ENCODE measurements at regions not wholly inside any gene's neighbourhood (a gene's known extent, or its start where the extent isn't known, plus 50 kb on each side); places are given as distances from the start of the nearest gene placed in this dataset.

GRCh38 chr2:57892920-57893319 lies 153.7 kb upstream of the VRK2 start:
- Histone ChIP-seq H3K27me3 (ENCODE audit: control insufficient read depth, insufficient read depth, low read length) (no peaks in the 10 kb centered on the region), H3K4me3 (ENCODE audit: low read depth, low read length) (no peak overlapping the region), H3K4me1 (ENCODE audit: control insufficient read depth, insufficient read depth, low read length) (no peaks in the 10 kb centered on the region), H3K27ac (ENCODE audit: low read depth, low read length) (no peak overlapping the region), H3K9me3 (ENCODE audit: control insufficient read depth, insufficient read depth, low read length) (no peaks in the 10 kb centered on the region), H3K36me3 (ENCODE audit: control insufficient read depth, insufficient read depth, low read length) (no peaks in the 10 kb centered on the region)
- no CpG with 5 or more reads among the region's 3 CpGs for WGBS (ENCODE audit: insufficient coverage)
- DNase-seq (ENCODE audit: low read depth in 4 of 6, low spot score in 6 of 6) = no peak

- no peaks in the 10 kb centered on the region for H3K4me1 ChIP-seq (ENCODE audit: control insufficient read depth, insufficient read depth, low read length)
- no peak overlapping the region for H3K27ac ChIP-seq (ENCODE audit: low read depth, low read length)
- WGBS (ENCODE audit: insufficient coverage) = no CpG with 5 or more reads among the region's 6 CpGs
- DNase-seq (ENCODE audit: low read depth in 4 of 6, low spot score in 6 of 6) = peak in 1 of 6 donors; percentile 38
- H3K27me3 ChIP-seq (ENCODE audit: control insufficient read depth, insufficient read depth, low read length) = no peaks in the 10 kb centered on the region
- no peaks in the 10 kb centered on the region for H3K36me3 ChIP-seq (ENCODE audit: control insufficient read depth, insufficient read depth, low read length)
- no peak overlapping the region for H3K4me3 ChIP-seq (ENCODE audit: low read depth, low read length)
- no peaks in the 10 kb centered on the region for H3K9me3 ChIP-seq (ENCODE audit: control insufficient read depth, insufficient read depth, low read length)
Observed at GRCh38 chr2:57893347-57893746, 153.3 kb upstream of the VRK2 start.

GRCh38 chr2:57893786-57894185 lies 152.8 kb upstream of the VRK2 start:
- Histone ChIP-seq H3K27me3 (ENCODE audit: control insufficient read depth, insufficient read depth, low read length) (no peaks in the 10 kb centered on the region), H3K27ac (ENCODE audit: low read depth, low read length) (no peak overlapping the region), H3K4me3 (ENCODE audit: low read depth, low read length) (no peak overlapping the region), H3K4me1 (ENCODE audit: control insufficient read depth, insufficient read depth, low read length) (no peaks in the 10 kb centered on the region), H3K9me3 (ENCODE audit: control insufficient read depth, insufficient read depth, low read length) (no peaks in the 10 kb centered on the region), H3K36me3 (ENCODE audit: control insufficient read depth, insufficient read depth, low read length) (no peaks in the 10 kb centered on the region)
- DNase-seq (ENCODE audit: low read depth in 4 of 6, low spot score in 6 of 6) = no peak
- WGBS (ENCODE audit: insufficient coverage) = no CpG with 5 or more reads among the region's 1 CpG

- no peak overlapping the region for H3K4me3 ChIP-seq (ENCODE audit: low read depth, low read length)
- H3K27ac ChIP-seq (ENCODE audit: low read depth, low read length) = no peak overlapping the region
- no peaks in the 10 kb centered on the region for H3K9me3 ChIP-seq (ENCODE audit: control insufficient read depth, insufficient read depth, low read length)
- no peaks in the 10 kb centered on the region for H3K36me3 ChIP-seq (ENCODE audit: control insufficient read depth, insufficient read depth, low read length)
- no peak for DNase-seq (ENCODE audit: low read depth in 4 of 6, low spot score in 6 of 6)
- WGBS (ENCODE audit: insufficient coverage) = no CpG with 5 or more reads among the region's 2 CpGs
- H3K27me3 ChIP-seq (ENCODE audit: control insufficient read depth, insufficient read depth, low read length) = no peaks in the 10 kb centered on the region
- H3K4me1 ChIP-seq (ENCODE audit: control insufficient read depth, insufficient read depth, low read length) = no peaks in the 10 kb centered on the region
Observed at GRCh38 chr2:57894381-57894780, 152.2 kb upstream of the VRK2 start.

GRCh38 chr2:57897920-57898319 lies 148.7 kb upstream of the VRK2 start:
- H3K36me3 ChIP-seq (ENCODE audit: control insufficient read depth, insufficient read depth, low read length) = no peaks in the 10 kb centered on the region
- WGBS (ENCODE audit: insufficient coverage) = no CpG with 5 or more reads among the region's 1 CpG
- H3K27ac ChIP-seq (ENCODE audit: low read depth, low read length) = no peak overlapping the region
- no peak overlapping the region for H3K4me3 ChIP-seq (ENCODE audit: low read depth, low read length)
- DNase-seq (ENCODE audit: low read depth in 4 of 6, low spot score in 6 of 6) = no peak
- H3K27me3 ChIP-seq (ENCODE audit: control insufficient read depth, insufficient read depth, low read length) = no peaks in the 10 kb centered on the region
- no peaks in the 10 kb centered on the region for H3K4me1 ChIP-seq (ENCODE audit: control insufficient read depth, insufficient read depth, low read length)
- no peaks in the 10 kb centered on the region for H3K9me3 ChIP-seq (ENCODE audit: control insufficient read depth, insufficient read depth, low read length)

- Histone ChIP-seq H3K27ac (ENCODE audit: low read depth, low read length) (no peak overlapping the region), H3K9me3 (ENCODE audit: control insufficient read depth, insufficient read depth, low read length) (no peaks in the 10 kb centered on the region), H3K36me3 (ENCODE audit: control insufficient read depth, insufficient read depth, low read length) (no peaks in the 10 kb centered on the region), H3K4me3 (ENCODE audit: low read depth, low read length) (no peak overlapping the region), H3K27me3 (ENCODE audit: control insufficient read depth, insufficient read depth, low read length) (no peaks in the 10 kb centered on the region), H3K4me1 (ENCODE audit: control insufficient read depth, insufficient read depth, low read length) (no peaks in the 10 kb centered on the region)
- WGBS (ENCODE audit: insufficient coverage) = no CpG with 5 or more reads among the region's 1 CpG
- DNase-seq (ENCODE audit: low read depth in 4 of 6, low spot score in 6 of 6) = no peak
Observed at GRCh38 chr2:57899898-57900297, 146.7 kb upstream of the VRK2 start.

GRCh38 chr2:57902578-57902977 lies 144.0 kb upstream of the VRK2 start:
- H3K4me1 ChIP-seq (ENCODE audit: control insufficient read depth, insufficient read depth, low read length) = no peaks in the 10 kb centered on the region
- no peak for DNase-seq (ENCODE audit: low read depth in 4 of 6, low spot score in 6 of 6)
- H3K36me3 ChIP-seq (ENCODE audit: control insufficient read depth, insufficient read depth, low read length) = no peaks in the 10 kb centered on the region
- no peaks in the 10 kb centered on the region for H3K27me3 ChIP-seq (ENCODE audit: control insufficient read depth, insufficient read depth, low read length)
- no peaks in the 10 kb centered on the region for H3K9me3 ChIP-seq (ENCODE audit: control insufficient read depth, insufficient read depth, low read length)
- no peak overlapping the region for H3K27ac ChIP-seq (ENCODE audit: low read depth, low read length)
- WGBS (ENCODE audit: insufficient coverage) = no CpG with 5 or more reads among the region's 6 CpGs
- no peak overlapping the region for H3K4me3 ChIP-seq (ENCODE audit: low read depth, low read length)

GRCh38 chr2:57906152-57906732 lies 140.4 kb upstream of the VRK2 start:
- H3K4me1 ChIP-seq (ENCODE audit: control insufficient read depth, insufficient read depth, low read length) = no peaks in the 10 kb centered on the region
- DNase-seq (ENCODE audit: low read depth in 4 of 6, low spot score in 6 of 6) = peak in 4 of 6 donors; percentile 29 to 90 (median 60)
- WGBS (ENCODE audit: insufficient coverage) = no CpG with 5 or more reads among the region's 5 CpGs
- no peaks in the 10 kb centered on the region for H3K36me3 ChIP-seq (ENCODE audit: control insufficient read depth, insufficient read depth, low read length)
- H3K27ac ChIP-seq (ENCODE audit: low read depth, low read length) = no peak overlapping the region
- no peaks in the 10 kb centered on the region for H3K27me3 ChIP-seq (ENCODE audit: control insufficient read depth, insufficient read depth, low read length)
- H3K4me3 ChIP-seq (ENCODE audit: low read depth, low read length) = no peak overlapping the region
- H3K9me3 ChIP-seq (ENCODE audit: control insufficient read depth, insufficient read depth, low read length) = no peaks in the 10 kb centered on the region

- Histone ChIP-seq H3K9me3 (ENCODE audit: control insufficient read depth, insufficient read depth, low read length) (no peaks in the 10 kb centered on the region), H3K27me3 (ENCODE audit: control insufficient read depth, insufficient read depth, low read length) (no peaks in the 10 kb centered on the region), H3K27ac (ENCODE audit: low read depth, low read length) (no peak overlapping the region), H3K36me3 (ENCODE audit: control insufficient read depth, insufficient read depth, low read length) (no peaks in the 10 kb centered on the region), H3K4me1 (ENCODE audit: control insufficient read depth, insufficient read depth, low read length) (no peaks in the 10 kb centered on the region), H3K4me3 (ENCODE audit: low read depth, low read length) (no peak overlapping the region)
- 85% methylated on average over 1 of the region's 1 CpG for WGBS (ENCODE audit: insufficient coverage)
- DNase-seq (ENCODE audit: low read depth in 4 of 6, low spot score in 6 of 6) = no peak
Observed at GRCh38 chr2:57907411-57907810, 139.2 kb upstream of the VRK2 start.

GRCh38 chr2:57908736-57909161 lies 137.9 kb upstream of the VRK2 start:
- Histone ChIP-seq H3K9me3 (ENCODE audit: control insufficient read depth, insufficient read depth, low read length) (no peaks in the 10 kb centered on the region), H3K36me3 (ENCODE audit: control insufficient read depth, insufficient read depth, low read length) (no peaks in the 10 kb centered on the region), H3K27me3 (ENCODE audit: control insufficient read depth, insufficient read depth, low read length) (no peaks in the 10 kb centered on the region), H3K27ac (ENCODE audit: low read depth, low read length) (no peak overlapping the region), H3K4me1 (ENCODE audit: control insufficient read depth, insufficient read depth, low read length) (no peaks in the 10 kb centered on the region), H3K4me3 (ENCODE audit: low read depth, low read length) (no peak overlapping the region)
- no CpG with 5 or more reads among the region's 2 CpGs for WGBS (ENCODE audit: insufficient coverage)
- no peak for DNase-seq (ENCODE audit: low read depth in 4 of 6, low spot score in 6 of 6)

Measured in spinal cord (tissue), 9 donors.